Caco-2 (cell line): ENCODE measurements at regions not wholly inside any gene's neighbourhood (a gene's known extent, or its start where the extent isn't known, plus 50 kb on each side); places are given as distances from the start of the nearest gene placed in this dataset.

Experiments used
- BruUV-seq: library from RNA; stranded (reverse); fragments of 400-500 nt; replicated peaks from 2 replicates; lab custom pipeline; 2021; lab: Mats Ljungman, UMichigan
- CTCF ChIA-PET: fragments of 300-600 bp; sonication (Branson Sonifier 250); formaldehyde crosslinking; loops from one replicate; lab custom pipeline; 2022; ENCODE audit warnings: antibody characterized with exemption; lab: Charles Lee
- POLR2A ChIA-PET: fragments of 300-600 bp; sonication (Branson Sonifier 250); formaldehyde crosslinking; loops from one replicate; lab custom pipeline; 2022; ENCODE audit warnings: antibody characterized with exemption; lab: Charles Lee
- DNase-seq, 2 experiments: peaks; one replicate each; pipeline versions ENCODE4 v3.0.0 to v3.0.0-alpha.2; 2020 to 2022
- H3K27me3 ChIP-seq: replicated peaks from 2 replicates; pipeline ENCODE4 v1.6.0; 2011; ENCODE audit warnings: low read length; ENCODE audit not compliant: control insufficient read depth, insufficient read depth
- H3K36me3 ChIP-seq: 2 replicates; pipeline ENCODE4 v1.5.1; 2011; ENCODE audit warnings: low read length; ENCODE audit not compliant: control insufficient read depth, insufficient read depth
- H3K4me1 ChIP-seq: fragments of 250-450 bp; sonication (Bioruptor Pico); 2 replicates; pipeline ENCODE4 v1.5.1; 2020; ENCODE audit warnings: mild to moderate bottlenecking
- H3K4me3 ChIP-seq: 2 replicates; pipeline ENCODE4 v1.5.1; 2011; ENCODE audit warnings: low read depth, mild to moderate bottlenecking, control low read depth, low read length
- H3K9me3 ChIP-seq: fragments of 250-450 bp; sonication (Bioruptor Pico); 2 replicates; pipeline ENCODE4 v1.5.1; 2020; ENCODE audit warnings: mild to moderate bottlenecking, moderate library complexity
- H3K27ac Mint-ChIP-seq: one replicate; pipeline ENCODE4 v1.8.0; 2022; ENCODE audit warnings: mixed read lengths; ENCODE audit not compliant: unreplicated experiment
- H3K27me3 Mint-ChIP-seq: one replicate; pipeline ENCODE4 v1.8.0; 2022; ENCODE audit warnings: mixed read lengths; ENCODE audit not compliant: insufficient read depth, unreplicated experiment
- H3K36me3 Mint-ChIP-seq: one replicate; pipeline ENCODE4 v1.8.0; 2022; ENCODE audit warnings: mild to moderate bottlenecking, mixed read lengths; ENCODE audit not compliant: insufficient read depth, unreplicated experiment
- H3K4me1 Mint-ChIP-seq: one replicate; pipeline ENCODE4 v1.8.0; 2022; ENCODE audit warnings: low read depth, mixed read lengths; ENCODE audit not compliant: unreplicated experiment
- H3K4me3 Mint-ChIP-seq: one replicate; pipeline ENCODE4 v1.8.0; 2022; ENCODE audit warnings: mild to moderate bottlenecking, moderate library complexity, mixed read lengths; ENCODE audit not compliant: unreplicated experiment
- H3K9me3 Mint-ChIP-seq: one replicate; pipeline ENCODE4 v1.8.0; 2022; ENCODE audit warnings: mixed read lengths; ENCODE audit not compliant: unreplicated experiment
- intact Hi-C: fragments of 100-400 bp; cut with micrococcal nuclease; formaldehyde crosslinking; loops from one replicate; pipeline ENCODE4 v1.10.0; 2022; ENCODE audit not compliant: unreplicated experiment
- TF ChIP-seq, protein P1 (sequence below), 2 experiments: fragments of 200-600 bp in 1 of 2; IDR thresholded peaks; 1 replicate in 1 of 2; 2 replicates in 1 of 2; pipeline versions ENCODE4 v1.5.1 to v1.8.0; 2011 to 2022; ENCODE audit warnings: antibody characterized with exemption in 1 of 2, control low read depth in 1 of 2, inconsistent platforms in 1 of 2, low read depth in 1 of 2, low read length in 1 of 2, mild to moderate bottlenecking in 1 of 2, moderate library complexity in 1 of 2; ENCODE audit not compliant: insufficient read depth in 1 of 2, severe bottlenecking in 1 of 2, unreplicated experiment in 1 of 2

DNA sequence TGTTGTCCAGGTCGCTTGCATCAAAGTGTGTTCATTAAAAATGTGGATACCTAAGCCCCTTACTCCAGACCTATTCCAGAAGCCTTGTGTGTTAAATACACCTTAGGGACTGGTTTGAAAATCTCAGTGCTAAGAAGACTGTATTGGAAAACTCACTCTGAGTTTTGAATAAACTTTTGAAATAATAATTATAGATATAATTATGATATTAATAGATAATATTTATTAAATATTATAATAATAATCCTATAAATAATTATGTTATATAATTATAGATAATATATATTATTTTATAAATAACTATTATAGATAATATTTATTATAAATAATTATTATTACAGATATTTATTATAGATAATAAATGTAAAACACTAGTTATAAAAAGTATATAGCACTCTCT lies 165.3 kb downstream of the ARRDC3 start:
- Mint-ChIP-seq H3K27ac (no peak overlapping the region), H3K9me3 (peaks cover 19% of the 10 kb centered on the region), H3K36me3 (peaks cover 18% of the 10 kb centered on the region), H3K4me3 (no peak overlapping the region), H3K27me3 (no peaks in the 10 kb centered on the region), H3K4me1 (peaks cover 41% of the 10 kb centered on the region)
- CTCF ChIA-PET = no interaction called here
- POLR2A ChIA-PET = interaction anchor here (3.7 kb wide), 1 partner anchor 165 kb away, joined by 40 read pairs; the partner anchor contains the start of gene ARRDC3
- TF ChIP-seq, protein P1, sequence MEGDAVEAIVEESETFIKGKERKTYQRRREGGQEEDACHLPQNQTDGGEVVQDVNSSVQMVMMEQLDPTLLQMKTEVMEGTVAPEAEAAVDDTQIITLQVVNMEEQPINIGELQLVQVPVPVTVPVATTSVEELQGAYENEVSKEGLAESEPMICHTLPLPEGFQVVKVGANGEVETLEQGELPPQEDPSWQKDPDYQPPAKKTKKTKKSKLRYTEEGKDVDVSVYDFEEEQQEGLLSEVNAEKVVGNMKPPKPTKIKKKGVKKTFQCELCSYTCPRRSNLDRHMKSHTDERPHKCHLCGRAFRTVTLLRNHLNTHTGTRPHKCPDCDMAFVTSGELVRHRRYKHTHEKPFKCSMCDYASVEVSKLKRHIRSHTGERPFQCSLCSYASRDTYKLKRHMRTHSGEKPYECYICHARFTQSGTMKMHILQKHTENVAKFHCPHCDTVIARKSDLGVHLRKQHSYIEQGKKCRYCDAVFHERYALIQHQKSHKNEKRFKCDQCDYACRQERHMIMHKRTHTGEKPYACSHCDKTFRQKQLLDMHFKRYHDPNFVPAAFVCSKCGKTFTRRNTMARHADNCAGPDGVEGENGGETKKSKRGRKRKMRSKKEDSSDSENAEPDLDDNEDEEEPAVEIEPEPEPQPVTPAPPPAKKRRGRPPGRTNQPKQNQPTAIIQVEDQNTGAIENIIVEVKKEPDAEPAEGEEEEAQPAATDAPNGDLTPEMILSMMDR (IDR thresholded peaks at IDR 0.05; ENCODE audit: insufficient read depth in 1 of 2, low read depth in 1 of 2, low read length in 1 of 2, severe bottlenecking in 1 of 2, unreplicated experiment in 1 of 2) = no peak
- Histone ChIP-seq H3K4me1 (peaks cover 48% of the 10 kb centered on the region), H3K9me3 (no peaks in the 10 kb centered on the region), H3K36me3 (no peaks in the 10 kb centered on the region), H3K4me3 (no peak overlapping the region), H3K27me3 (no peaks in the 10 kb centered on the region)
- no TSS peak for BruUV-seq
- no peak for DNase-seq
- intact Hi-C loops = loop anchor here (2.0 kb wide), 1 partner anchor 351 kb away; no protein-coding TSS in a partner anchor

DNA sequence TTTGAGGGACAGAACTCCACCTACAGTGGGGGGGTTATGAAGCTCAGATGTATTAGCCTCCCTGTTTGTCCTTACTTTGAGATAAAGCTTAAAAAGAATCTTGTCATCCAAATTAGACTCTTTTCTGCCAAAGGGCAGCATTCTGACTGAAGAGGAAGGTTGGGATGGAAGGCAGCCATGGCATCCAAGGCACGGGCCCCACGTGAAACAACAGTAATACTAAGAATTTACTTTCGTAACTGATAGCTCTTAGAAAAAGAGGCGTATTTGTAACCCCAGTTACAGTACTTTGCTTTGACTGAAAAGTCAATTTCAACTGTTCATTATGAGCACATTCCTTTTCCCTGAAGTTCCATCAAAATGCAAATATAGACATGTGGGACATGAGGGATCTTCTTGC lies 168.5 kb downstream of the ARRDC3 start:
- no TSS peak for BruUV-seq
- H3K27ac Mint-ChIP-seq = no peak overlapping the region
- ChIA-PET POLR2A (no interaction called here), CTCF (no interaction called here)
- DNase-seq = no peak
- H3K9me3 Mint-ChIP-seq = no peaks in the 10 kb centered on the region
- intact Hi-C loops = no loop called here
- H3K36me3 ChIP-seq = no peaks in the 10 kb centered on the region
- H3K4me1 ChIP-seq = peaks cover 41% of the 10 kb centered on the region
- H3K27me3 Mint-ChIP-seq = no peaks in the 10 kb centered on the region
- H3K27me3 ChIP-seq = no peaks in the 10 kb centered on the region
- peaks cover 16% of the 10 kb centered on the region for H3K4me1 Mint-ChIP-seq
- TF ChIP-seq, protein P1 (IDR thresholded peaks at IDR 0.05; ENCODE audit: insufficient read depth in 1 of 2, low read depth in 1 of 2, low read length in 1 of 2, severe bottlenecking in 1 of 2, unreplicated experiment in 1 of 2) = no peak
- H3K36me3 Mint-ChIP-seq = peaks cover 11% of the 10 kb centered on the region
- no peak overlapping the region for H3K4me3 ChIP-seq
- no peaks in the 10 kb centered on the region for H3K9me3 ChIP-seq
- no peak overlapping the region for H3K4me3 Mint-ChIP-seq
